ENCODE measurements at regions not wholly inside any gene's neighbourhood (a gene's known extent, or its start where the extent isn't known, plus 50 kb on each side); places are given as distances from the start of the nearest gene placed in this dataset.
A peak's percentile ranks its signal among the peaks of the same experiment; 100 is the strongest.

DNA sequence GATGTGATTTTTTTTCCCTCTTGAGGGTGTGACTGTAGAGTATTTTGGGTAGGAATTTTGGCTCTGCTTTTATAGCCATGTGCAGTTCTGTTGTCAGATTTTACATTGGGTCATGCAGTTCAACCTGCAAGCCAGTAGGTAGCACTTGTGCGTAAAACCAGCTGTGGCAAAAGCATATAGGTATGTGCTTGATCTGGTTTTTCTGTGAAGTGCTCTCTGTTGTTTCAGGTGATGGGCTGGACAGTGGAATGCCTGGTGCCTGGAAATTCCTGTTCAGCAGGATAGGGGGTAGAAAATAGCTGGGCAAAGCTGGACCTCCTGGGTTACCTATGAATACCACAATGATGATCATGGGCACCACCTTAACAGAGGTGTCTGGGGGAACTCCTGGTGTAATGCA, 584.2 kb upstream of the PCDH10 start:
- no peaks in the 10 kb centered on the region for H3F3A ChIP-seq (ENCODE audit: insufficient read depth, low read depth)
- no peak overlapping the region for H3K27ac ChIP-seq
- BruUV-seq (replicated peaks) = no TSS peak
- H3K36me3 ChIP-seq (ENCODE audit: low read depth) = no peaks in the 10 kb centered on the region
- no peak overlapping the region for H3K4me3 ChIP-seq
- intact Hi-C loops (cut with micrococcal nuclease; ENCODE audit: unreplicated experiment) = no loop called here
- H3K9me3 ChIP-seq (ENCODE audit: insufficient read depth, low read depth) = no peaks in the 10 kb centered on the region
- ChIA-PET CTCF (no interaction called here), POLR2A (ENCODE audit: unreplicated experiment) (no interaction called here)
- H4K20me1 ChIP-seq (ENCODE audit: insufficient read depth) = no peaks in the 10 kb centered on the region
- H3K9me2 ChIP-seq (ENCODE audit: insufficient read depth) = no peaks in the 10 kb centered on the region
- no peak overlapping the region for H2AFZ ChIP-seq
- no peaks in the 10 kb centered on the region for H3K79me2 ChIP-seq (ENCODE audit: low read depth)
- no peaks in the 10 kb centered on the region for H3K27me3 ChIP-seq (ENCODE audit: insufficient read depth, low read depth)
- no peak for TF ChIP-seq EZH2 (IDR thresholded peaks at IDR 0.05; ENCODE audit: low read depth)
- TF ChIP-seq, protein P1, sequence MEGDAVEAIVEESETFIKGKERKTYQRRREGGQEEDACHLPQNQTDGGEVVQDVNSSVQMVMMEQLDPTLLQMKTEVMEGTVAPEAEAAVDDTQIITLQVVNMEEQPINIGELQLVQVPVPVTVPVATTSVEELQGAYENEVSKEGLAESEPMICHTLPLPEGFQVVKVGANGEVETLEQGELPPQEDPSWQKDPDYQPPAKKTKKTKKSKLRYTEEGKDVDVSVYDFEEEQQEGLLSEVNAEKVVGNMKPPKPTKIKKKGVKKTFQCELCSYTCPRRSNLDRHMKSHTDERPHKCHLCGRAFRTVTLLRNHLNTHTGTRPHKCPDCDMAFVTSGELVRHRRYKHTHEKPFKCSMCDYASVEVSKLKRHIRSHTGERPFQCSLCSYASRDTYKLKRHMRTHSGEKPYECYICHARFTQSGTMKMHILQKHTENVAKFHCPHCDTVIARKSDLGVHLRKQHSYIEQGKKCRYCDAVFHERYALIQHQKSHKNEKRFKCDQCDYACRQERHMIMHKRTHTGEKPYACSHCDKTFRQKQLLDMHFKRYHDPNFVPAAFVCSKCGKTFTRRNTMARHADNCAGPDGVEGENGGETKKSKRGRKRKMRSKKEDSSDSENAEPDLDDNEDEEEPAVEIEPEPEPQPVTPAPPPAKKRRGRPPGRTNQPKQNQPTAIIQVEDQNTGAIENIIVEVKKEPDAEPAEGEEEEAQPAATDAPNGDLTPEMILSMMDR (conservative IDR thresholded peaks at IDR 0.05) = peak; percentile 29; the same call in 1 of the 2 replicates
- DNase-seq = peak; percentile 39 to 45
- no peaks in the 10 kb centered on the region for H3K4me1 ChIP-seq (replicated peaks; ENCODE audit: insufficient read depth)
- H3K4me2 ChIP-seq = no peak overlapping the region

DNA sequence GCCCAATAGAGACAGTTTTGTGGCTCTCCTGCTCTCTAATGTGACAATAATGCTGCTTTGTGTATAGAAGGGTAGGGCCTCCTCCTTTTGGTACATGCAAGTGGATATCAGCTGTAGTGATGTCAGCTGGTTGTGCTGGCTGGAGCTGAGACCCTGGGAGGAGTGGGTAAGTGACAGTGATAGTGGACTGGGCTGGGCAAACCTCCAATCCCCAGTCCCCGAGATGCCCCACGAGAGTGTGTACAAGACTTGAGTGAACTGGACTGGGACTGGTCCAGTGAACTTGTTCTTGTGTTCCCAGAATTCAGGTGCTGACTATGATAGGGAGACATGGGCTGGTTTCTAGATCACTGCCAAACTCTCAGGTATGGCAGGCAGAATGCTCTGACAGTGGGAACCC, 583.6 kb upstream of the PCDH10 start:
- H3K4me3 ChIP-seq = no peak overlapping the region
- TF ChIP-seq, protein P1 (conservative IDR thresholded peaks at IDR 0.05) = no peak
- TF ChIP-seq EZH2 (IDR thresholded peaks at IDR 0.05; ENCODE audit: low read depth) = no peak
- H3K27ac ChIP-seq = no peak overlapping the region
- no TSS peak for BruUV-seq (replicated peaks)
- no peaks in the 10 kb centered on the region for H3K9me2 ChIP-seq (ENCODE audit: insufficient read depth)
- H4K20me1 ChIP-seq (ENCODE audit: insufficient read depth) = no peaks in the 10 kb centered on the region
- ChIA-PET POLR2A (ENCODE audit: unreplicated experiment) (no interaction called here), CTCF (no interaction called here)
- no peaks in the 10 kb centered on the region for H3K36me3 ChIP-seq (ENCODE audit: low read depth)
- no peak for DNase-seq
- no peaks in the 10 kb centered on the region for H3K79me2 ChIP-seq (ENCODE audit: low read depth)
- intact Hi-C loops (cut with micrococcal nuclease; ENCODE audit: unreplicated experiment) = no loop called here
- H3K4me2 ChIP-seq = no peak overlapping the region
- no peaks in the 10 kb centered on the region for H3K4me1 ChIP-seq (replicated peaks; ENCODE audit: insufficient read depth)
- H2AFZ ChIP-seq = no peak overlapping the region
- no peaks in the 10 kb centered on the region for H3F3A ChIP-seq (ENCODE audit: insufficient read depth, low read depth)
- H3K27me3 ChIP-seq (ENCODE audit: insufficient read depth, low read depth) = no peaks in the 10 kb centered on the region
- no peaks in the 10 kb centered on the region for H3K9me3 ChIP-seq (ENCODE audit: insufficient read depth, low read depth)

- no peak for DNase-seq
- Histone ChIP-seq H4K20me1 (ENCODE audit: insufficient read depth) (no peaks in the 10 kb centered on the region), H3K36me3 (ENCODE audit: low read depth) (no peaks in the 10 kb centered on the region), H3K9me2 (ENCODE audit: insufficient read depth) (no peaks in the 10 kb centered on the region), H3K4me1 (replicated peaks; ENCODE audit: insufficient read depth) (no peaks in the 10 kb centered on the region), H3K9me3 (ENCODE audit: insufficient read depth, low read depth) (no peaks in the 10 kb centered on the region), H2AFZ (no peak overlapping the region), H3K27me3 (ENCODE audit: insufficient read depth, low read depth) (no peaks in the 10 kb centered on the region), H3K4me2 (no peak overlapping the region), H3K4me3 (no peak overlapping the region), H3K79me2 (ENCODE audit: low read depth) (no peaks in the 10 kb centered on the region), H3F3A (ENCODE audit: insufficient read depth, low read depth) (no peaks in the 10 kb centered on the region), H3K27ac (no peak overlapping the region)
- ChIA-PET CTCF (no interaction called here), POLR2A (ENCODE audit: unreplicated experiment) (no interaction called here)
- TF ChIP-seq, protein P1 (conservative IDR thresholded peaks at IDR 0.05) = no peak
- no peak for TF ChIP-seq EZH2 (IDR thresholded peaks at IDR 0.05; ENCODE audit: low read depth)
- no TSS peak for BruUV-seq (replicated peaks)
- intact Hi-C loops (cut with micrococcal nuclease; ENCODE audit: unreplicated experiment) = no loop called here
Observed at GRCh38 chr4:132572210-132572609, 576.9 kb upstream of the PCDH10 start.

Measured in PC-9 (cell line).